Kidney epithelial cell (primary cell): ENCODE measurements at regions not wholly inside any gene's neighbourhood (a gene's known extent, or its start where the extent isn't known, plus 50 kb on each side); places are given as distances from the start of the nearest gene placed in this dataset.

Experiments used
- DNase-seq: peaks from one replicate; pipeline ENCODE4 v3.0.0-alpha.2; 2010; ENCODE audit warnings: low read depth
- H3K27me3 ChIP-seq: 2 replicates; pipeline ENCODE4 v1.6.0; 2011; ENCODE audit warnings: low read length; ENCODE audit not compliant: control insufficient read depth, insufficient read depth
- H3K36me3 ChIP-seq: 2 replicates; pipeline ENCODE4 v1.5.1; 2011; ENCODE audit warnings: low read length; ENCODE audit not compliant: control insufficient read depth, insufficient read depth
- H3K4me3 ChIP-seq: 2 replicates; pipeline ENCODE4 v1.5.1; 2011; ENCODE audit warnings: low read depth, mild to moderate bottlenecking, control low read depth, low read length
- CTCF ChIP-seq: IDR thresholded peaks from 2 replicates; pipeline ENCODE4 v1.5.1; 2011; ENCODE audit warnings: mild to moderate bottlenecking, moderate library complexity, low read length, control low read depth, inconsistent platforms; ENCODE audit not compliant: insufficient read depth, poor library complexity, severe bottlenecking

DNA sequence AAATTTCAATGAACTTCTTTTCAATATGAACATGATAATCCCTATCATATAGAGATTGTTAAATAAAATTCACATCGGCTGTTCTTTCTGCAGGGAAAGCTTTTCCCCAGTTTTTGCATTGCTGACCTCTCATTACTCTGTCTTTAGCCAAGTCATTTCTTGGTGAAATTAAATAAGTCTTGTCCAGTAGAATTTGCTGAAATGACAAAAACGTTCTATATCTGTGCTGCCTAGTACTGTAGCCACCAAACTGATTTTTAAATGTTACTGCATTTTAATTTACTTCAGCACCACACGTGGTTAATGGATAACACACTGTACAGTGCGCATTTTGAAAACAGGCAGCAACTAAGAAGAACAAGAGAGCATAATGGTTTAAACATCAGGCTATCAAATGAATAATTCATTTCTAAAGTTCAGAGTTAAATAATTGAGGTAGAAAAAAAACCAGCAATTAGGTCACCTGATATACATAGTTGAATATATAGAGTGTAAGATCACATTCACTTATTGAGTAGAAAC, 178.9 kb downstream of the LIG4 start:
- no peaks in the 10 kb centered on the region for H3K27me3 ChIP-seq
- no peaks in the 10 kb centered on the region for H3K36me3 ChIP-seq
- DNase-seq = no peak
- no peak for TF ChIP-seq CTCF
- no peak overlapping the region for H3K4me3 ChIP-seq

- Histone ChIP-seq H3K36me3 (no peaks in the 10 kb centered on the region), H3K27me3 (no peaks in the 10 kb centered on the region), H3K4me3 (no peak overlapping the region)
- no peak for TF ChIP-seq CTCF
- no peak for DNase-seq
These were observed 180.4 kb downstream of the LIG4 start for GRCh38 chr13:108034909-108035410.

DNA sequence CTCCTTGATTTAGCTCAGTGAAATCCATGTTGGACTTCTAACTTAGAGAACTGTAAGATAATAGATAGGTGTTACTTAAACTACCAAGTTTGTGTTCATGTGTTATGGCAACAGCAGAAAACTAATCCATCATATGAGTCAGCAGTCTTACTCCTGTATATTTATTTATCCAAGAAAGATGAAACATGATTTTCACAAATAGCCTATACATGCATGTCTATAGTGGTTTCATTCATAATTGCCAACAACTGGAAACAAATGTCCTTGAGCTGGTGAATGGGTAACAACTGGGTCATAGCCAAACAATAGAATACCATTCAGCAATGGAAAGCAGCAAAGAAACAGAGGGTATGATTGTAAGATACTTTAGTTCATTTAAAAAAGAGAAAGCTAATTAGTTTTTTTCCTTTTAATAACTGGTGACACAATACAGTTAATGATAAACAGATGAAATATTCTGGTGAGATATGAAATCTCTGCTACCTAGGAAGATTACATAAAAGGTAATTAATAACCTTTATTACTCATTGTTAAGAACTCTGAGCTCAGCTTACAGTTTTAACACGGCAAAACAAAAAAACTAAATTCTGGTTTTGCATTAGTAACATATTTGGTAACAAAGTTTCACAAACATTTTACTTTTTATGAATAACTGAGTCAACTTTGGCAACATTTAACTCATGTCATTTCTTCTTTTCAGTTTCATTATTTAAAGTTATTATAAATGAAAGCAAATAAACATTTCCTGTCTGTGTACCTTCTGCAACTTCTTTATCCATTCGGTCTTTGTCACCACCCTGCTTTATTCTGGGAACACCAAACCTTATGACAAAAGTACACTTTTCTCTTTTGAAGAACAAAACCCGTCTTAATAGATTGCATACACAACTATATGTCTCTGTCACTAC, 181.3 kb downstream of the LIG4 start:
- no peaks in the 10 kb centered on the region for H3K36me3 ChIP-seq
- DNase-seq = no peak
- no peak overlapping the region for H3K4me3 ChIP-seq
- TF ChIP-seq CTCF = no peak
- no peaks in the 10 kb centered on the region for H3K27me3 ChIP-seq

DNA sequence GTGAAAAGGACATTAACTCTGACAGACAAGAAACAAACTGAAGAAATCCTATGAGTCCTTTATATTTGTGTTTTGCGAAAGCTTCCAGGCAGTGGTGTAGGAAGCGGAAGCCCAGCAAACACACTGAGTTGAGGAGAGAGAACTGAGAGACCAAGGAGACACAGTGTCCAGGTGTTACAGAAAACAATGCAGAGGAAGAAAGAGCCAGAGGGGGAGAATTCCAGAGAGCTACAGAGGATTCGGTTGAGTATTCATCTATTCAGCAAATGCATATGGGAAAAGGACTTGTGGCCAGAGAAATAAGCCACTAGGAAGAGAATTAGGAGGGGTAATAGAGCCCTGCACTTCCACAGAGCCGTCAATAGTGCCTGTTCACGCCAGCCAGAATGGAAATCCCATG, 183.5 kb downstream of the LIG4 start:
- H3K27me3 ChIP-seq = no peaks in the 10 kb centered on the region
- no peaks in the 10 kb centered on the region for H3K36me3 ChIP-seq
- no peak overlapping the region for H3K4me3 ChIP-seq
- TF ChIP-seq CTCF = no peak
- no peak for DNase-seq

DNA sequence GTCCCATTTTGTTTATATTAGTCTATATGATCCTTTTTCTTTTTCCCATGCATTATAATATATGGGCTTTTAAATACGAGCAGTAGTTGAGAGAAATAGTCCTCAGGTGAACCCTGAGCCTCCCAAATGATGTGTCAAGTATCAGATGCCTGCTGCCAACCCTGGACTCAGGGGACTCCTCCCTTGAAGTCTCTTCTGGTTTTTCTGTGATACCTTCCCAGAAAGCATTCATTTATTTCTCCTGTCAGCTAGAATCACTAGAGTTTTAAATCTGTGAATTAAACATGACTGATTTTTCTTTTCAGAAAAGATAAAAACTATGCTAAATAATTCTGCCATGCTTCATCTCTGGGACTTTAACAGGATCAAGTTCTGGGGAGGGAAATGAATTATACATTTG, 184.6 kb downstream of the LIG4 start:
- Histone ChIP-seq H3K36me3 (no peaks in the 10 kb centered on the region), H3K27me3 (no peaks in the 10 kb centered on the region), H3K4me3 (no peak overlapping the region)
- no peak for TF ChIP-seq CTCF
- no peak for DNase-seq
